Neuronal stem cell (in vitro differentiated cells): ENCODE measurements at regions not wholly inside any gene's neighbourhood (a gene's known extent, or its start where the extent isn't known, plus 50 kb on each side); places are given as distances from the start of the nearest gene placed in this dataset.
A peak's percentile ranks its signal among the peaks of the same experiment; 100 is the strongest.
"Not testable (repeated sequence)": the region's sequence is repeated elsewhere in the genome, so short reads cannot be mapped to it uniquely, and the experiment has no call there.

ENCODE experiments used
- DNase-seq: peaks from one replicate; pipeline ENCODE4 v3.0.0-alpha.2; 2013; ENCODE audit warnings: low spot score
- H2AFZ ChIP-seq: one replicate; pipeline ENCODE4 v1.6.1; 2013; ENCODE audit warnings: mild to moderate bottlenecking, low read length, inconsistent platforms
- H2AK5ac ChIP-seq: 2 replicates; pipeline ENCODE4 v1.6.1; 2013; ENCODE audit warnings: low read depth, mild to moderate bottlenecking, inconsistent platforms, low read length, moderate library complexity, mixed read lengths
- H2BK120ac ChIP-seq: 2 replicates; pipeline ENCODE4 v1.6.1; 2013; ENCODE audit warnings: low read depth, mild to moderate bottlenecking, inconsistent platforms, low read length, moderate library complexity, mixed read lengths
- H2BK12ac ChIP-seq: one replicate; pipeline ENCODE4 v1.6.1; 2013; ENCODE audit warnings: low read length, inconsistent platforms
- H2BK15ac ChIP-seq: 2 replicates; pipeline ENCODE4 v1.6.1; 2013; ENCODE audit warnings: mild to moderate bottlenecking, low read length, inconsistent platforms, mixed read lengths
- H2BK5ac ChIP-seq: one replicate; pipeline ENCODE4 v1.6.1; 2013; ENCODE audit warnings: inconsistent platforms, mild to moderate bottlenecking, low read length, moderate library complexity
- H3K14ac ChIP-seq: one replicate; pipeline ENCODE4 v1.6.1; 2013; ENCODE audit warnings: low read length, inconsistent platforms
- H3K18ac ChIP-seq: 2 replicates; pipeline ENCODE4 v1.6.1; 2013; ENCODE audit warnings: low read length, inconsistent platforms
- H3K23ac ChIP-seq: 2 replicates; pipeline ENCODE4 v1.6.1; 2013; ENCODE audit warnings: low read depth, mild to moderate bottlenecking, mixed read lengths, low read length, inconsistent platforms; ENCODE audit not compliant: poor library complexity
- H3K27ac ChIP-seq: replicated peaks from 3 replicates; pipeline ENCODE4 v1.5.1; 2013; ENCODE audit warnings: low read length, inconsistent platforms
- H3K27me3 ChIP-seq, 3 experiments: 2 replicates each; pipeline ENCODE4 v1.6.1; 2013; ENCODE audit warnings: low read length in 3 of 3, mild to moderate bottlenecking in 2 of 3, inconsistent platforms in 1 of 3, low read depth in 1 of 3, mixed read lengths in 1 of 3, moderate library complexity in 1 of 3; ENCODE audit not compliant: control insufficient read depth in 3 of 3, insufficient read depth in 3 of 3
- H3K36me3 ChIP-seq, 2 donors: replicated peaks in 1 of 2; 2 replicates each; pipeline ENCODE4 v1.6.1; 2013; ENCODE audit warnings: low read length in 2 of 2; ENCODE audit not compliant: control insufficient read depth in 2 of 2, insufficient read depth in 2 of 2
- H3K4ac ChIP-seq: 2 replicates; pipeline ENCODE4 v1.6.1; 2013; ENCODE audit warnings: inconsistent platforms, mild to moderate bottlenecking, low read length, moderate library complexity
- H3K4me1 ChIP-seq, 2 donors: 1 replicate in 1 of 2; 2 replicates in 1 of 2; pipeline ENCODE4 v1.6.1; 2013; ENCODE audit warnings: low read length in 2 of 2, low read depth in 1 of 2; ENCODE audit not compliant: control insufficient read depth in 2 of 2, insufficient read depth in 1 of 2
- H3K4me2 ChIP-seq: one replicate; pipeline ENCODE4 v1.6.1; 2013; ENCODE audit warnings: mild to moderate bottlenecking, low read length, inconsistent platforms; ENCODE audit not compliant: insufficient read depth, poor library complexity, severe bottlenecking
- H3K4me3 ChIP-seq, 2 donors: 2 replicates each; pipeline ENCODE4 v1.5.1; 2013; ENCODE audit warnings: low read length in 2 of 2, mild to moderate bottlenecking in 2 of 2, inconsistent platforms in 1 of 2, moderate library complexity in 1 of 2
- H3K79me1 ChIP-seq: one replicate; pipeline ENCODE4 v1.6.1; 2013; ENCODE audit warnings: low read depth, mild to moderate bottlenecking, inconsistent platforms, low read length, moderate library complexity
- H3K9ac ChIP-seq: one replicate; pipeline ENCODE4 v1.6.1; 2013; ENCODE audit warnings: mild to moderate bottlenecking, low read depth, low read length, inconsistent platforms; ENCODE audit not compliant: poor library complexity
- H3K9me3 ChIP-seq, 2 donors: replicated peaks in 1 of 2; 2 replicates each; pipeline versions ENCODE3 to v1.6.1; 2013; ENCODE audit warnings: low read length in 2 of 2, mild to moderate bottlenecking in 2 of 2, inconsistent platforms in 1 of 2, low read depth in 1 of 2, mixed read lengths in 1 of 2, moderate library complexity in 1 of 2; ENCODE audit not compliant: control insufficient read depth in 2 of 2, insufficient read depth in 1 of 2
- H4K8ac ChIP-seq: one replicate; pipeline ENCODE4 v1.6.1; 2013; ENCODE audit warnings: low read depth, mild to moderate bottlenecking, inconsistent platforms, low read length, moderate library complexity
- H4K91ac ChIP-seq: one replicate; pipeline ENCODE4 v1.6.1; 2013; ENCODE audit warnings: low read length, low read depth, mild to moderate bottlenecking, inconsistent platforms; ENCODE audit not compliant: poor library complexity
- WGBS, 2 donors: extraction: QIAGEN DNeasy Blood & Tissue Kit; methylation state at CpG; one replicate each; pipeline ENCODE4 v1.1.7; 2013; ENCODE audit warnings: missing lambda C conversion rate in 2 of 2, mixed read lengths in 1 of 2; ENCODE audit not compliant: insufficient read length in 2 of 2, insufficient replicate concordance in 1 of 2; ENCODE audit errors: extremely low coverage in 2 of 2; 5-methylcytosine and 5-hydroxymethylcytosine counted together

- not testable (repeated sequence) for H3K27me3 ChIP-seq, H3K27ac ChIP-seq, H2BK12ac ChIP-seq, H4K8ac ChIP-seq, H3K36me3 ChIP-seq, H3K18ac ChIP-seq, H3K14ac ChIP-seq, H3K9ac ChIP-seq, H3K9me3 ChIP-seq, H4K91ac ChIP-seq, H3K4me1 ChIP-seq, H3K4me3 ChIP-seq, H3K79me1 ChIP-seq, H2BK15ac ChIP-seq, H2AK5ac ChIP-seq, H2BK5ac ChIP-seq, H2BK120ac ChIP-seq, DNase-seq, H3K4me2 ChIP-seq, H3K4ac ChIP-seq, H2AFZ ChIP-seq, H3K23ac ChIP-seq
- no CpG with 5 or more reads among the region's 5 CpGs for WGBS, 2 donors
Measured at GRCh38 chr3:194924889-194925288, 239.2 kb downstream of the FAM43A start.

GRCh38 chr3:194925614-194926013 is 239.9 kb downstream of the FAM43A start:
- Histone ChIP-seq H3K14ac (no peak overlapping the region), H2BK5ac (no peak overlapping the region), H2AFZ (no peak overlapping the region), H3K27me3 (no peaks in the 10 kb centered on the region), H3K4me3 (no peak overlapping the region), H3K27ac (no peak overlapping the region), H3K4ac (no peak overlapping the region), H2BK12ac (no peak overlapping the region), H3K18ac (no peak overlapping the region), H2AK5ac (no peak overlapping the region), H2BK120ac (no peak overlapping the region), H3K79me1 (no peaks in the 10 kb centered on the region), H4K8ac (no peak overlapping the region), H2BK15ac (no peak overlapping the region), H3K9ac (no peak overlapping the region), H3K9me3 (no peaks in the 10 kb centered on the region), H3K36me3 (no peaks in the 10 kb centered on the region), H3K4me1 (peaks cover under 1 to 1% of the 10 kb centered on the region in 2 donors), H3K4me2 (no peak overlapping the region), H4K91ac (no peak overlapping the region), H3K23ac (no peak overlapping the region)
- WGBS, 2 donors: no CpG with 5 or more reads among the region's 12 CpGs
- no peak for DNase-seq

GRCh38 chr3:194928227-194928626 is 242.5 kb downstream of the FAM43A start:
- no peak overlapping the region for H2AK5ac ChIP-seq
- H3K27ac ChIP-seq: no peak overlapping the region

GRCh38 chr3:194928831-194929577 is 243.3 kb downstream of the FAM43A start:
- H3K9ac ChIP-seq: no peak overlapping the region
- no peak overlapping the region for H3K18ac ChIP-seq
- H2AFZ ChIP-seq: no peak overlapping the region
- H3K9me3 ChIP-seq: peaks cover 0 to 5% of the 10 kb centered on the region in 2 donors
- H3K79me1 ChIP-seq: no peaks in the 10 kb centered on the region
- WGBS, 2 donors: no CpG with 5 or more reads among the region's 30 CpGs
- peak; percentile 14 for DNase-seq
- H3K4me3 ChIP-seq: no peak overlapping the region
- H4K91ac ChIP-seq: no peak overlapping the region
- no peak overlapping the region for H3K27ac ChIP-seq
- peaks cover 0 to 4% (median 0%) of the 10 kb centered on the region in 3 experiments for H3K27me3 ChIP-seq
- no peak overlapping the region for H3K4ac ChIP-seq
- H3K4me1 ChIP-seq: peaks cover 1 to 3% of the 10 kb centered on the region in 2 donors
- H2BK12ac ChIP-seq: no peak overlapping the region
- no peak overlapping the region for H3K23ac ChIP-seq
- H2BK120ac ChIP-seq: no peak overlapping the region
- H3K14ac ChIP-seq: no peak overlapping the region
- H3K4me2 ChIP-seq: no peak overlapping the region
- H2BK5ac ChIP-seq: no peak overlapping the region
- no peak overlapping the region for H2AK5ac ChIP-seq
- H2BK15ac ChIP-seq: no peak overlapping the region
- no peaks in the 10 kb centered on the region for H3K36me3 ChIP-seq
- H4K8ac ChIP-seq: no peak overlapping the region

More at GRCh38 chr3:194928227-194928626, 242.5 kb downstream of the FAM43A start:
- Histone ChIP-seq H2BK15ac (no peak overlapping the region), H3K18ac (no peak overlapping the region), H3K4ac (no peak overlapping the region), H3K4me1 (peaks cover 1 to 3% of the 10 kb centered on the region in 2 donors), H3K23ac (no peak overlapping the region), H2AFZ (no peak overlapping the region), H3K4me2 (no peak overlapping the region), H3K4me3 (no peak overlapping the region), H3K27me3 (peaks cover 0 to 4% (median 0%) of the 10 kb centered on the region in 3 experiments), H3K9ac (no peak overlapping the region), H2BK5ac (no peak overlapping the region), H3K36me3 (no peaks in the 10 kb centered on the region), H2BK12ac (no peak overlapping the region), H2BK120ac (no peak overlapping the region), H4K91ac (no peak overlapping the region), H4K8ac (no peak overlapping the region), H3K79me1 (no peaks in the 10 kb centered on the region), H3K9me3 (peaks cover 0 to 4% of the 10 kb centered on the region in 2 donors), H3K14ac (no peak overlapping the region)
- DNase-seq: no peak
- no CpG with 5 or more reads among the region's 1 CpG for WGBS, 2 donors
